ENCODE measurements at regions not wholly inside any gene's neighbourhood (a gene's known extent, or its start where the extent isn't known, plus 50 kb on each side); places are given as distances from the start of the nearest gene placed in this dataset.

- POLR2A ChIA-PET, result no interaction called here
- TF ChIP-seq CTCF (IDR thresholded peaks at IDR 0.05; ENCODE audit: control extremely low read depth, extremely low read depth, low read depth, missing control alignments), result no peak
- CTCF ChIA-PET, result interaction anchor here (1.4 kb wide), 1 partner anchor 12 kb away, joined by 3 read pairs; no protein-coding TSS in a partner anchor
- no peak for DNase-seq (ENCODE audit: extremely low spot score)
Observed at GRCh38 chr1:193701759-193702158, 515.3 kb upstream of the B3GALT2 start.

DNA sequence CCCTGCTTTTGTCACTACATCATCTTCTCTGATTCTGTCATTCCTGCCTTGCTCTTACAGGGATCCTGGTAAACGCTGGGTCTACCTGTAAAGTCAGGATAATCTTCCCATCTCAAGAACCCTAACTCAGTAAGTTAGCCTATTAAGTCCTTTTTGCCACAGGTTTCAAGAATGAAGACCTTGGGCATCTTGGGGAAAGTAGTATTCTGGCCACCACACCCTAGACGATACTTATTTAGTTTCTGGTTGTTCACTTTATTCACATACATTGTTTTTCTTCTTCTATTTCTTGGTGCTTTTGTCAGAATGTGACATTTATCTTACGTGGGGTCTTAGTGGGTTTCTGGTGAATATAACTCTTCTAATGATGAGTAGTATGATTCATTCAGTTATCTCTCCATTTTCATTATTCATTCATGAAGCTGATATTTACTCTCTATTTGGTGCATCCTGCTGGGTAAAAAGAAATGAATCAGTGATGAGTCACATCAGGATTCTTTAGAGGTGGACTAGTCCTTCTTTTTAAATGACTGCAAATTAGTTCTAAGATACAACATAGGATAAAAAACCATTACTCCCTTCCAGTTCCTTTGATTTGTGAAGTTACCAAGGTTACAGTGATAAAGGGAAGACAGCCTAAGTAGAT is 514.4 kb upstream of the B3GALT2 start:
- DNase-seq (ENCODE audit: extremely low spot score), result no peak
- ChIA-PET CTCF (no interaction called here), POLR2A (no interaction called here)
- no peak for TF ChIP-seq CTCF (IDR thresholded peaks at IDR 0.05; ENCODE audit: control extremely low read depth, extremely low read depth, low read depth, missing control alignments)

GRCh38 chr1:193699261-193699660 is 512.8 kb upstream of the B3GALT2 start:
- ChIA-PET CTCF (interaction anchor here (1.1 kb wide), 2 partner anchors 9 to 15 kb away, joined by 3 read pairs; no protein-coding TSS in a partner anchor), POLR2A (no interaction called here)
- DNase-seq (ENCODE audit: extremely low spot score), result no peak
- TF ChIP-seq CTCF (IDR thresholded peaks at IDR 0.05; ENCODE audit: control extremely low read depth, extremely low read depth, low read depth, missing control alignments), result no peak

DNA sequence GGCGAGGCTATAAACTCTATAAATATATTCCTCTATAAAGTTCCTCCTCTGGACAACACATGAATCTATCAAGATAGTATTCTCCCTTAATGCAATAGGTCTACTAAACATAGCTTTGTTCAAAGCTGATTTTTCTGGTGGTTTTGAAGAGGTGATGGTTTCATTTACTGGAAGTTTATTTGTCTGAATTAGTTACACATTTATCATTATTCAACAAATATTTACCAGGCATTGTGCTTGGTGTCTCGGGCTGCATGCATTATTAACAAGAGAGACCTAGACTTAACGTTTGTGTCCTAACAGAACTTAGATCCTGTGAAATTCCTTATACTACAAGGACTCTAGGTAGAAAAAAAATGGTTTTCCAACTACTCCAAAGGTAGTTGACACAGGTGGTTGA is 511.4 kb upstream of the B3GALT2 start:
- ChIA-PET CTCF (no interaction called here), POLR2A (no interaction called here)
- TF ChIP-seq CTCF (IDR thresholded peaks at IDR 0.05; ENCODE audit: control extremely low read depth, extremely low read depth, low read depth, missing control alignments), result no peak
- no peak for DNase-seq (ENCODE audit: extremely low spot score)

- no peak for DNase-seq (ENCODE audit: extremely low spot score)
- CTCF ChIA-PET, result interaction anchor here (1.0 to 1.9 kb wide), 2 partner anchors 10 to 12 kb away, joined by 3 to 6 read pairs; no protein-coding TSS in a partner anchor
- POLR2A ChIA-PET, result no interaction called here
- TF ChIP-seq CTCF (IDR thresholded peaks at IDR 0.05; ENCODE audit: control extremely low read depth, extremely low read depth, low read depth, missing control alignments), result no peak
Observed at GRCh38 chr1:193697115-193697762, 510.8 kb upstream of the B3GALT2 start.

- ChIA-PET CTCF (interaction anchor here (0.9 kb wide), 1 partner anchor 32 kb away, joined by 3 read pairs; no protein-coding TSS in a partner anchor), POLR2A (no interaction called here)
- TF ChIP-seq CTCF (IDR thresholded peaks at IDR 0.05; ENCODE audit: control extremely low read depth, extremely low read depth, low read depth, missing control alignments), result no peak
- no peak for DNase-seq (ENCODE audit: extremely low spot score)
Observed at GRCh38 chr1:193694741-193695140, 508.3 kb upstream of the B3GALT2 start.

All from GM10248 (cell line).